Mucosa of descending colon (tissue), 3 donors: ENCODE measurements at regions not wholly inside any gene's neighbourhood (a gene's known extent, or its start where the extent isn't known, plus 50 kb on each side); places are given as distances from the start of the nearest gene placed in this dataset.

Source experiments
- ATAC-seq: fragments of 200-7000 bp; cut with Tn5 transposase; one replicate; pipeline ENCODE4 v1.9.1; 2020; ENCODE audit warnings: mild to moderate bottlenecking, moderate library complexity
- DNase-seq, 3 donors: peaks; one replicate each; pipeline ENCODE4 v3.0.0-alpha.2; 2020
- H3K36me3 ChIP-seq: fragments of 200-600 bp; one replicate; pipeline ENCODE4 v1.8.0; 2021; ENCODE audit warnings: low read depth, mild to moderate bottlenecking
- H3K4me1 ChIP-seq: fragments of 200-600 bp; one replicate; pipeline ENCODE4 v1.8.0; 2021; ENCODE audit warnings: low read depth, mild to moderate bottlenecking
- H3K4me3 ChIP-seq: fragments of 200-600 bp; one replicate; pipeline ENCODE4 v1.8.0; 2021; ENCODE audit warnings: mild to moderate bottlenecking
- H3K9me3 ChIP-seq: fragments of 200-600 bp; one replicate; pipeline ENCODE4 v1.8.0; 2021; ENCODE audit warnings: mild to moderate bottlenecking
- CTCF ChIP-seq: fragments of 200-600 bp; IDR thresholded peaks from one replicate; pipeline ENCODE4 v1.8.0; 2022; ENCODE audit warnings: antibody characterized with exemption, mild to moderate bottlenecking
- intact Hi-C, 2 donors: fragments of 100-400 bp; cut with DNase I in 1 of 2; cut with micrococcal nuclease in 1 of 2; formaldehyde crosslinking; loops; one replicate each; pipeline versions ENCODE4 v1.11.0 to v1.11.1; 2022; cut with DNase I, micrococcal nuclease
- donor health status: DM: no; HTN: no; CAD: no; lungs with moderate emphysema.
- donor health status: DM: no; HTN: no; CAD: no.
- donor health status: DM: no; HTN: yes; CAD: no.

- Histone ChIP-seq H3K4me1 (peaks cover 10% of the 10 kb centered on the region), H3K9me3 (no peaks in the 10 kb centered on the region), H3K4me3 (no peak overlapping the region), H3K36me3 (no peaks in the 10 kb centered on the region)
- intact Hi-C loops = no loop called here
- ATAC-seq (no peak), DNase-seq (no peak)
- no peak for TF ChIP-seq CTCF
These were observed 84.5 kb upstream of the IRS2 start for GRCh38 chr13:109870696-109871370.

DNA sequence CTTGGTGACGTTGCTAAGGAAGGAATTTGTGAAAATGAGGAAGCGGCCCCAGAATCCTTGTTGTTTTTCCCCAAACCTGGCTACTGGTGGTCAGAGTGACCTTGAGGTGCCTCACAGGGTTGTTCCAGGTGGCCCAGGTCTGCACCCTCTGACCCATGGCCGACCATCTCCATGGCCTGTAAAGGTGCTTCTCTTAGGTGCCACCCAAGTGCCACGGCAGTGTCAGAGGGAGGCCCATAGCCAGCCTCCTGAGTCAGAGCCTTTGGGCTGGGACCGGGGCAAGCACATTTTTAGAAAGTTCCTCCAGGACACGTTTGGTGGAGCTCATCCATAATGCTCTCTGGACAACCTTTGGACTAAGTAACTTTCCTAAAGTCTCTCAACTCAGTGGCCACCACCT, 83.9 kb upstream of the IRS2 start:
- no peak overlapping the region for H3K4me3 ChIP-seq
- intact Hi-C loops = no loop called here
- DNase-seq (no peak), ATAC-seq (no peak)
- peaks cover 10% of the 10 kb centered on the region for H3K4me1 ChIP-seq
- H3K36me3 ChIP-seq = no peaks in the 10 kb centered on the region
- TF ChIP-seq CTCF = no peak
- no peaks in the 10 kb centered on the region for H3K9me3 ChIP-seq

GRCh38 chr13:109869312-109870237, 83.2 kb upstream of the IRS2 start:
- H3K9me3 ChIP-seq = no peaks in the 10 kb centered on the region
- H3K36me3 ChIP-seq = no peaks in the 10 kb centered on the region
- TF ChIP-seq CTCF = no peak
- ATAC-seq = peak; percentile 91
- H3K4me3 ChIP-seq = no peak overlapping the region
- peak; percentile 32 to 82 (median 75) for DNase-seq
- H3K4me1 ChIP-seq = peaks cover 10% of the 10 kb centered on the region
- intact Hi-C loops = no loop called here

GRCh38 chr13:109868578-109869311, 82.4 kb upstream of the IRS2 start:
- intact Hi-C loops = no loop called here
- DNase-seq (no peak), ATAC-seq (peak; percentile 33)
- no peak for TF ChIP-seq CTCF
- no peaks in the 10 kb centered on the region for H3K36me3 ChIP-seq
- no peaks in the 10 kb centered on the region for H3K9me3 ChIP-seq
- H3K4me3 ChIP-seq = no peak overlapping the region
- H3K4me1 ChIP-seq = peaks cover 10% of the 10 kb centered on the region

GRCh38 chr13:109867766-109868165, 81.4 kb upstream of the IRS2 start:
- DNase-seq (no peak), ATAC-seq (no peak)
- H3K36me3 ChIP-seq = no peaks in the 10 kb centered on the region
- intact Hi-C loops = no loop called here
- no peak overlapping the region for H3K4me3 ChIP-seq
- TF ChIP-seq CTCF = no peak
- peaks cover 10% of the 10 kb centered on the region for H3K4me1 ChIP-seq
- no peaks in the 10 kb centered on the region for H3K9me3 ChIP-seq
